RWPE1 (cell line): ENCODE measurements at regions not wholly inside any gene's neighbourhood (a gene's known extent, or its start where the extent isn't known, plus 50 kb on each side); places are given as distances from the start of the nearest gene placed in this dataset.

Experiments used
- CTCF ChIA-PET: fragments of 350-600 bp; sonication (Branson Sonifier 250); formaldehyde crosslinking; extraction: SDS; loops from one replicate; lab custom pipeline; 2021; lab: Yijun Ruan, JAX
- POLR2A ChIA-PET: fragments of 400-600 bp; formaldehyde crosslinking; extraction: SDS; loops from one replicate; lab custom pipeline; 2020; ENCODE audit warnings: antibody characterized with exemption; ENCODE audit not compliant: low non-redundant PET; lab: Yijun Ruan, JAX
- DNase-seq: peaks from one replicate; pipeline ENCODE4 v3.0.0; 2012; ENCODE audit warnings: low spot score
- H3K27ac ChIP-seq: fragments of 450-650 bp; 2 replicates; pipeline ENCODE4 v1.5.1; 2017
- TF ChIP-seq, protein P1 (sequence below): fragments of 450-650 bp; conservative IDR thresholded peaks from 2 replicates; pipeline ENCODE4 v1.5.1; 2017; ENCODE audit warnings: low read depth, mild to moderate bottlenecking

DNA sequence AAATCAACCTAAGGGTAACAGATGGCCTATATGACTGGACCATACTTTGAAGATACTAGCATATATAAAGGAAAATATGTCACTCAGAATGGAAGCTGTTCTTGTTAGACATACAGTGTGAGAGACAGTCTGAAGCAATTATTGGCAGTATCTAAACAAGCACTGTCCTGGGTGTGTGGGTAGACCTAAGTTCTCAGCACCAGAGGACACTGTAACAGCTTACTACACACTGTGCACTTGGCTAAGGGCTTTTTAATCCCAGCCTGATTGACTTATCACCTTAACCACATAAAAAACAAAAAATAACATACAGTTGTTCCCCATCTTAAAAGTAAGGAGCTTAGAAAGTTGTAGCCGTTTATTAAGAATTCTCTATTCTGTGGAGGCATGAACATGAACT is 1066.1 kb upstream of the FANCL start:
- H3K27ac ChIP-seq, result no peak overlapping the region
- TF ChIP-seq, protein P1, sequence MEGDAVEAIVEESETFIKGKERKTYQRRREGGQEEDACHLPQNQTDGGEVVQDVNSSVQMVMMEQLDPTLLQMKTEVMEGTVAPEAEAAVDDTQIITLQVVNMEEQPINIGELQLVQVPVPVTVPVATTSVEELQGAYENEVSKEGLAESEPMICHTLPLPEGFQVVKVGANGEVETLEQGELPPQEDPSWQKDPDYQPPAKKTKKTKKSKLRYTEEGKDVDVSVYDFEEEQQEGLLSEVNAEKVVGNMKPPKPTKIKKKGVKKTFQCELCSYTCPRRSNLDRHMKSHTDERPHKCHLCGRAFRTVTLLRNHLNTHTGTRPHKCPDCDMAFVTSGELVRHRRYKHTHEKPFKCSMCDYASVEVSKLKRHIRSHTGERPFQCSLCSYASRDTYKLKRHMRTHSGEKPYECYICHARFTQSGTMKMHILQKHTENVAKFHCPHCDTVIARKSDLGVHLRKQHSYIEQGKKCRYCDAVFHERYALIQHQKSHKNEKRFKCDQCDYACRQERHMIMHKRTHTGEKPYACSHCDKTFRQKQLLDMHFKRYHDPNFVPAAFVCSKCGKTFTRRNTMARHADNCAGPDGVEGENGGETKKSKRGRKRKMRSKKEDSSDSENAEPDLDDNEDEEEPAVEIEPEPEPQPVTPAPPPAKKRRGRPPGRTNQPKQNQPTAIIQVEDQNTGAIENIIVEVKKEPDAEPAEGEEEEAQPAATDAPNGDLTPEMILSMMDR, result no peak
- DNase-seq, result no peak
- ChIA-PET POLR2A (no interaction called here), CTCF (no interaction called here)

DNA sequence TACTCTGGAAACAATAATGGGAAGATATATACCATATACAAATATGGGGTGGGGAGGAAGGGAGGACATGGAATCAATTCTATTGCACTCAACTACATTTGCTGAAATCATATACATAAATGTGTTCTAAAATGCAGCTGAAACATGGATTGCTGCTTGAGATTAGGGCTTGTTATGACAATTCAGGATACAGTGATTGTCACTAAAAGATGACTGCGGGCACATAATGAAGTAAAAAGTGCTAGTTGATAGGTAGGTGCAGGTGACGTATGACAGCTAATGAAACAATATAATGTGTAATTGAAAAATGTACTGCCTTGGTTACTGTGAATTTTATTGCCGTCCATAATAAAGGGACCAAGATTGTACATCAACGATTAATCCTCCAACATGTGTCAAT is 1062.1 kb upstream of the FANCL start:
- CTCF ChIA-PET, result interaction anchor here (0.6 kb wide), 1 partner anchor 1279 kb away, joined by 3 read pairs; no protein-coding TSS in a partner anchor
- POLR2A ChIA-PET, result no interaction called here
- TF ChIP-seq, protein P1, result no peak
- no peak for DNase-seq
- H3K27ac ChIP-seq, result no peak overlapping the region

DNA sequence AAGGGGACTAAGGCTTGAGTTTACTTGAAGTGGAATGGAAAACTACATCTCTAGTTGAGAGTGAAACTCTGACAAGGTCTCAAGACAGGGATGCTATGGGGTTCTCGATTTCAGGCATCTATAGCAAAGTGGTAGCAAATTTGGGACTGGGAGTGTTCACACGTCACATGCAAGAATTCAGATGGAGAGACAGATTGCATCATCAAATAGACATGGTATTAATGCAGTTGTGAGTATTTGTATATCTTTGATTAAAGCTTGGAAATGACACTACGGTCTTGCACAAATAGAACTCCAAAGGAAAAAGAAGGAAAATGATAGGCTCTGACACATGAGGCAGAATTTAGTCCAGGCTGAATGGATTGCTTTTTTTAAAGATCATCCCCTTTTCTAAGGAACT is 1061.6 kb upstream of the FANCL start:
- CTCF ChIA-PET, result interaction anchor here (0.6 to 0.7 kb wide), 2 partner anchors 845 to 1279 kb away, joined by 3 read pairs; no protein-coding TSS in a partner anchor
- DNase-seq, result no peak
- H3K27ac ChIP-seq, result no peak overlapping the region
- POLR2A ChIA-PET, result no interaction called here
- TF ChIP-seq, protein P1, result no peak

DNA sequence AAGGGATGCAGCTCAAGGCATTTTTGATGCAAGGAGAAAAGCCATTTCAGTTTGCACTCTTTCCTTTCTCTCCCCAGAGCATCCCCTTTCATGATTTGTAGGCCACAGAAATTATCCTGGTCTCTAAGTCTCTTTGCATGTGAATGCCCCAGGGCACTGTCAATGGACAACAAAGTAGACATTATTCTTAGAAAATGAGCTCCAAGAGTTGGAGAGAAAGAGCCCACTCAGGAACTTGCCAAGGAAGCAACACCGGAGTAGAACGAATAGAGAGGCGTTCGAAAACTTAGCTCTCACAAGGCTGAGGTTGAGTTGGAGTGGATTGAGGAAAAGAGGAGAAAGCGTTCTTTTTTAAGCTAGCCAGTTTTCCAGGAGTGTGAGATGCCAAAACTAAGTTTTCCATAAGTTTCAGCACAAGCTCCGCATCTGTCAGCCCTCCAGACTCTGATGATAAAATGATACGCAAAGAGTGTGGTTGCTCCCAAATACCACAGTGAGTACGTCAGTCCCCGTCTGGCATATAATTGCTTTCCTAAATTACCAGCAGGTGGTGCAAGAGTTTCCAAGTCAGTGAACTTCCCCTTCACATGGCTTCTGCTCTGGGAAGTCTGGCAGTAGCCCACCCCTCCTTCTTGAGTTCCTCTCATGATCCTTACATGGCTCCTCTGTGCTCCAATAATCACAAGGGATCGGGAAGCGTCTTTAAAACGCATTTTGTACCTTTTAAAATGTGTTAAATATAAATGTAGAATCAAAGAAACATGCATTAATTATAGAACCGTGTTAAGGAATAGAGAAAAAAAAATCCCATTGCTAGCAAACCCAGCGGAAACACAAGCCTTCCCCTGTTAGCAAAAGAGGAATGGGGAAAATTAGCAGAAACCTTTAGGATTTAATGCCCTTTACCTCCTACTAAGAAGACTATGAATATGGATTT is 1060.6 kb upstream of the FANCL start:
- peak; percentile 62 for DNase-seq
- POLR2A ChIA-PET, result no interaction called here
- TF ChIP-seq, protein P1, result peak; percentile 27; the same call in 1 of the 2 replicates
- CTCF ChIA-PET, result interaction anchor here (0.6 to 0.7 kb wide), 4 partner anchors 83 to 940 kb away, joined by 3 to 5 read pairs (median 4); no protein-coding TSS in a partner anchor
- H3K27ac ChIP-seq, result no peak overlapping the region

DNA sequence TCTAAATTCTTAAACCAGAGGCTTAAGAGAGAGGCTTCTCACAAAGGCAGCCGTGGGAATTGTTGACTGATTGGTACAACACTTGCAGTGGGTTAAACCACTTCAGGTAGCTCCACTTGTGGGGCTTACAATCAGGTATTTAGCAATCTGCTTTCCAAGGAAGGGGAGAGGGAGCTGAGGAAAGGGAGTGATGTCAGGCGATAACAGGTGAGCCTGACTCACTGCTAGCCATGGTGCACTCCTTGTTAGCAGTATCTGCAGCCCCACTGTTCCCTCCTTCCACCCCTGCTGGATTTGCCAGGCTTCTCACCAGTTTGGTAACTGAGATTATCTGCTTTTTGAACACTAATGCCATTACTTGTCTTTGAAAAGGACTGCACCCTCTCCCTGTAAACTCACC is 1056.7 kb upstream of the FANCL start:
- DNase-seq, result no peak
- ChIA-PET POLR2A (no interaction called here), CTCF (no interaction called here)

DNA sequence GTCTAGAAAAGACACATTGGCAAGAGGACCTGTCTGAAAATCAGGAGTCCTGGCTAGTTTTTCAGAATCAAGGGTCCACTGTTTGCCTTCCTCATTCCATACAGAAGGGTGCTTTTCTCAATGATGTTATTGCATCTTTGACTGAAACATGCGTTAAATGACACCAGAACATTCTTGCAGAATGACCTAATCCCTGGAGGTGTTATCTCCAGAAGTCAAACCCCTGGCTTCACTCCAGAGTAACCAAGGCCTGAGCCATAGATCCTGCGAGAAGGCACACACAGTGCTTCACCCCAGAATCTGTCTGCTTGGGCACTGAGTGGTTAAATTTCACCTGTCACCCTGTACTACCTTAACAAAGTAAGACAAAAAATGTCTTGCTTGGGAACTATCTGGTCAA is 1055.2 kb upstream of the FANCL start:
- no peak for DNase-seq
- CTCF ChIA-PET, result no interaction called here

More for the DNA sequence above, 1056.7 kb upstream of the FANCL start:
- no peak overlapping the region for H3K27ac ChIP-seq
- TF ChIP-seq, protein P1, result no peak

More for the DNA sequence above, 1055.2 kb upstream of the FANCL start:
- H3K27ac ChIP-seq, result no peak overlapping the region
- TF ChIP-seq, protein P1, result no peak
- POLR2A ChIA-PET, result no interaction called here
